HEK293T (cell line): ENCODE measurements at regions not wholly inside any gene's neighbourhood (a gene's known extent, or its start where the extent isn't known, plus 50 kb on each side); places are given as distances from the start of the nearest gene placed in this dataset.

Experiments used
- FOXK2 ChIP-seq: fragments of 450-650 bp; IDR thresholded peaks from 2 replicates; pipeline ENCODE4 v1.6.1; 2016; ENCODE audit warnings: mild to moderate bottlenecking
- FOXM1 ChIP-seq: fragments of 450-650 bp; IDR thresholded peaks from 2 replicates; pipeline ENCODE4 v1.6.1; 2017; ENCODE audit warnings: mild to moderate bottlenecking, borderline replicate concordance
- SUZ12 ChIP-seq: fragments of 450-650 bp; IDR thresholded peaks from 2 replicates; pipeline ENCODE4 v1.6.1; 2016; ENCODE audit warnings: mild to moderate bottlenecking

DNA sequence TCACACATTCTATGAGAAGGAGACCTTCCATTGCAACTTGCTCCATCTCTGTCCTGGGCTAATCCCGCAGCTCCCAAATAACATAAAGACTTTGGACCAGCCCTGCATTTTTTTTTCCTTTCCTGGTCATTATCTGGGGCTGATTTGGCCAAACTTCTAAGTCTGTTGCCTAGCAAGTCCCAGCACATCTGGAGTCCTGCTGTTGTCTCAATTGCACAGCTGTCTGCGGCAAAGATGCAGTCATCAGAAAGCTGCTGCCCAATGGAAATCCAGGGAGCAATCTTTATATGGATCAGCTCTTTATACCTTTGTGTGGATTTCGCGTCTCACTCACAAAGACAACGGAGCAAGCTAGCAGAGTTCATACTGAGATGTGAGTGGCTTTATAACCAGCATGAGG lies 105.9 kb downstream of the NXPE2 start:
- TF ChIP-seq SUZ12: no peak
- no peak for TF ChIP-seq FOXK2
- no peak for TF ChIP-seq FOXM1
